Sigmoid colon (tissue), 4 donors: ENCODE measurements at regions not wholly inside any gene's neighbourhood (a gene's known extent, or its start where the extent isn't known, plus 50 kb on each side); places are given as distances from the start of the nearest gene placed in this dataset.

Experiments
- POLR2A ChIP-seq, 2 donors: fragments of 450-650 bp; IDR thresholded peaks; one replicate each; pipeline ENCODE4 v1.6.1; 2016; ENCODE audit warnings: antibody characterized with exemption in 2 of 2, mild to moderate bottlenecking in 2 of 2, moderate library complexity in 2 of 2
- POLR2AphosphoS5 ChIP-seq, 4 donors: sonication (generic); formaldehyde crosslinking; IDR thresholded peaks; one replicate each; pipeline ENCODE4 v1.6.1; 2017; ENCODE audit warnings: antibody characterized with exemption in 4 of 4
- TF ChIP-seq, protein P1 (sequence below), 4 experiments: fragments of 450-650 bp in 3 of 4; fragments of 200-600 bp in 1 of 4; IDR thresholded peaks; one replicate each; pipeline ENCODE4 v1.5.1; 2016 to 2019; ENCODE audit warnings: antibody characterized with exemption in 4 of 4, mild to moderate bottlenecking in 3 of 4, moderate library complexity in 2 of 4

DNA sequence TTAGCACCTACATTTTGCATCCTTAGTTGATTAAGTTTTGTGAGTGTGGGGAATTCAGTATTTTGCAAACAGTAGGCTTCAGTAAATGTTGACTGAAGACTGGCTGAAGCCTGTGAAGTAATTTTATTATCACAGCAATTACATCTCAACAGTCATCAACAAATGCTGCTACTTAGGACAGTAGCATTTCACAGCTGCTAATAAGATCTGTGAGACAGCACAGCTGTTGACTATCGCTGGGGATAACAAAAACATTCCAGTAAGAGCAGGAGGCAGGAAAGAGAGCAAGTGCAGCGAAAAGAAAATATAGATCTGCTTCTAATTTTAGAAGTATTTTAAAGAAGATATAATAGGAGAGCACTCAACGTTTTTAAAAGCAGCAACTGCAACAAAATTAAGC, 117.3 kb upstream of the FGF10 start:
- TF ChIP-seq POLR2A (IDR thresholded peaks at IDR 0.05) (no peak), POLR2AphosphoS5 (IDR thresholded peaks at IDR 0.05) (peak in 2 of 4 donors; percentile 27 to 52)
- TF ChIP-seq, protein P1, sequence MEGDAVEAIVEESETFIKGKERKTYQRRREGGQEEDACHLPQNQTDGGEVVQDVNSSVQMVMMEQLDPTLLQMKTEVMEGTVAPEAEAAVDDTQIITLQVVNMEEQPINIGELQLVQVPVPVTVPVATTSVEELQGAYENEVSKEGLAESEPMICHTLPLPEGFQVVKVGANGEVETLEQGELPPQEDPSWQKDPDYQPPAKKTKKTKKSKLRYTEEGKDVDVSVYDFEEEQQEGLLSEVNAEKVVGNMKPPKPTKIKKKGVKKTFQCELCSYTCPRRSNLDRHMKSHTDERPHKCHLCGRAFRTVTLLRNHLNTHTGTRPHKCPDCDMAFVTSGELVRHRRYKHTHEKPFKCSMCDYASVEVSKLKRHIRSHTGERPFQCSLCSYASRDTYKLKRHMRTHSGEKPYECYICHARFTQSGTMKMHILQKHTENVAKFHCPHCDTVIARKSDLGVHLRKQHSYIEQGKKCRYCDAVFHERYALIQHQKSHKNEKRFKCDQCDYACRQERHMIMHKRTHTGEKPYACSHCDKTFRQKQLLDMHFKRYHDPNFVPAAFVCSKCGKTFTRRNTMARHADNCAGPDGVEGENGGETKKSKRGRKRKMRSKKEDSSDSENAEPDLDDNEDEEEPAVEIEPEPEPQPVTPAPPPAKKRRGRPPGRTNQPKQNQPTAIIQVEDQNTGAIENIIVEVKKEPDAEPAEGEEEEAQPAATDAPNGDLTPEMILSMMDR (IDR thresholded peaks at IDR 0.05) = no peak
